ENCODE measurements at regions not wholly inside any gene's neighbourhood (a gene's known extent, or its start where the extent isn't known, plus 50 kb on each side); places are given as distances from the start of the nearest gene placed in this dataset.

- no peak for DNase-seq
These were observed 183.7 kb downstream of the RGS3 start for GRCh38 chr9:113646946-113647914.

GRCh38 chr9:113648048-113648447, 184.5 kb downstream of the RGS3 start:
- no peak for DNase-seq

- DNase-seq, result no peak
These were observed 185.1 kb downstream of the RGS3 start for GRCh38 chr9:113648586-113648985.

- DNase-seq, result no peak
These were observed 185.5 kb downstream of the RGS3 start for GRCh38 chr9:113649054-113649453.

- DNase-seq, result no peak
These were observed 186.3 kb downstream of the RGS3 start for GRCh38 chr9:113649855-113650206.

GRCh38 chr9:113650207-113651131, 186.9 kb downstream of the RGS3 start:
- no peak for DNase-seq

- no peak for DNase-seq
These were observed 188.4 kb downstream of the RGS3 start for GRCh38 chr9:113651896-113652295.

- DNase-seq, result no peak
These were observed 189.0 kb downstream of the RGS3 start for GRCh38 chr9:113652355-113653152.

GRCh38 chr9:113653746-113654604, 190.4 kb downstream of the RGS3 start:
- DNase-seq, result no peak

GRCh38 chr9:113654605-113655428, 191.3 kb downstream of the RGS3 start:
- DNase-seq, result no peak

GRCh38 chr9:113656771-113657670, 193.5 kb downstream of the RGS3 start:
- no peak for DNase-seq

- peak; percentile 88 for DNase-seq
These were observed 194.4 kb downstream of the RGS3 start for GRCh38 chr9:113657765-113658544.

GRCh38 chr9:113658545-113658895, 195.0 kb downstream of the RGS3 start:
- DNase-seq, result no peak

GRCh38 chr9:113659039-113659438, 195.5 kb downstream of the RGS3 start:
- DNase-seq, result no peak

- DNase-seq, result no peak
These were observed 196.2 kb downstream of the RGS3 start for GRCh38 chr9:113659740-113660139.

- DNase-seq, result no peak
These were observed 196.7 kb downstream of the RGS3 start for GRCh38 chr9:113660196-113660595.

GRCh38 chr9:113661074-113661473, 197.5 kb downstream of the RGS3 start:
- DNase-seq, result no peak

- no peak for DNase-seq
These were observed 200.8 kb downstream of the RGS3 start for GRCh38 chr9:113664181-113664875.
